ENCODE measurements at regions not wholly inside any gene's neighbourhood (a gene's known extent, or its start where the extent isn't known, plus 50 kb on each side); places are given as distances from the start of the nearest gene placed in this dataset.

- no peak overlapping the region; the same call in 1 of the 2 replicates for H4K8ac ChIP-seq (ENCODE audit: extremely low read depth, insufficient read depth, low read length)
- H3K27me3 ChIP-seq (replicated peaks in 1 of 4; ENCODE audit: control insufficient read depth in 3 of 4, extremely low read depth in 1 of 4, insufficient read depth in 3 of 4, low read length in 3 of 4), result no peaks in the 10 kb centered on the region; a peak in 1 of 7 replicates
- H2BK120ac ChIP-seq (replicated peaks; ENCODE audit: low read depth, low read length), result no peak overlapping the region
- H2AK5ac ChIP-seq (ENCODE audit: low read depth, low read length), result no peak overlapping the region
- no peak for FAIRE-seq
- H3K79me2 ChIP-seq (ENCODE audit: control insufficient read depth in 1 of 2, insufficient read depth in 2 of 2, low read length in 2 of 2), result no peaks in the 10 kb centered on the region
- no peaks in the 10 kb centered on the region for H4K20me1 ChIP-seq (replicated peaks in 1 of 2; ENCODE audit: control insufficient read depth in 1 of 2, insufficient read depth in 2 of 2, low read length in 2 of 2)
- H3K36me3 ChIP-seq (ENCODE audit: control insufficient read depth in 2 of 4, insufficient read depth in 4 of 4, low read length in 3 of 4), result no peaks in the 10 kb centered on the region
- H3K4me2 ChIP-seq (ENCODE audit: insufficient read depth in 1 of 2, low read depth in 2 of 2, low read length in 2 of 2), result no peak overlapping the region
- peaks cover 0 to 9% (median 7%) of the 10 kb centered on the region in 4 experiments; a peak in 6 of 7 replicates for H3K4me1 ChIP-seq (replicated peaks in 1 of 4; ENCODE audit: control insufficient read depth in 3 of 4, insufficient read depth in 4 of 4, low read length in 3 of 4)
- H2BK20ac ChIP-seq (ENCODE audit: low read length), result no peak overlapping the region
- H4K5ac ChIP-seq (ENCODE audit: insufficient read length, low read depth, low read length), result no peak overlapping the region
- H3K23me2 ChIP-seq (ENCODE audit: low read depth, low read length), result no peaks in the 10 kb centered on the region
- DNase-seq (ENCODE audit: low read depth in 1 of 2, low spot score in 2 of 2), result no peak
- no peak overlapping the region for H2BK5ac ChIP-seq (ENCODE audit: low read depth, low read length)
- H3K56ac ChIP-seq (replicated peaks; ENCODE audit: insufficient read length, low read depth, low read length), result no peak overlapping the region
- CTCF ChIA-PET (ENCODE audit: partially characterized antibody), result interaction anchor here (1.4 kb wide), 1 partner anchor 11 kb away, joined by 4 read pairs; no protein-coding TSS in a partner anchor
- H3K18ac ChIP-seq (ENCODE audit: extremely low read depth, low read length), result no peak overlapping the region
- no peak overlapping the region for H2BK12ac ChIP-seq (ENCODE audit: low read depth, low read length)
- WGBS, 2 experiments (ENCODE audit: extremely low coverage in 1 of 2, insufficient coverage in 1 of 2, insufficient read length in 1 of 2, insufficient replicate concordance in 2 of 2, low coverage in 1 of 2, low lambda C conversion rate in 2 of 2, missing lambda C conversion rate in 1 of 2), result 93% methylated on average over 16 of the region's 16 CpGs; no CpG with 5 or more reads in 1 of the 2 experiments
- POLR2A ChIA-PET (ENCODE audit: partially characterized antibody), result no interaction called here
- H4K91ac ChIP-seq (replicated peaks; ENCODE audit: insufficient read length, low read length), result no peak overlapping the region
- no peaks in the 10 kb centered on the region; a peak in 1 of 4 replicates for H3K9me3 ChIP-seq (ENCODE audit: insufficient read depth in 2 of 2, low read depth in 1 of 2, low read length in 1 of 2)
- H3K14ac ChIP-seq (ENCODE audit: insufficient read length), result no peak overlapping the region
- H3K79me1 ChIP-seq (ENCODE audit: low read depth, low read length), result no peaks in the 10 kb centered on the region
- H3K27ac ChIP-seq (ENCODE audit: low read depth, low read length), result no peak overlapping the region
- no peak overlapping the region for H2BK15ac ChIP-seq (ENCODE audit: low read length)
- no peak overlapping the region for H3K4me3 ChIP-seq (ENCODE audit: extremely low read depth in 1 of 4, insufficient read depth in 2 of 4, low read depth in 3 of 4, low read length in 4 of 4)
- no peak overlapping the region for H3K23ac ChIP-seq (ENCODE audit: insufficient read length)
- no peak overlapping the region for H2AFZ ChIP-seq (ENCODE audit: low read length)
- H3K4ac ChIP-seq (replicated peaks; ENCODE audit: insufficient read length, low read depth, low read length), result no peak overlapping the region
- no peak overlapping the region for H3K9ac ChIP-seq (replicated peaks in 1 of 4; ENCODE audit: extremely low read depth in 1 of 4, low read depth in 3 of 4, low read length in 3 of 4)
- no peak for TF ChIP-seq RXRA (IDR thresholded peaks at IDR 0.05; ENCODE audit: insufficient read depth, low read depth, low read length)
- no peak for TF ChIP-seq GABPA (IDR thresholded peaks at IDR 0.05; ENCODE audit: borderline replicate concordance, insufficient read depth, low read length)
- no peak for TF ChIP-seq EP300 (IDR thresholded peaks at IDR 0.05; ENCODE audit: borderline replicate concordance in 1 of 2, low read depth in 2 of 2, low read length in 2 of 2)
- TF ChIP-seq GTF2F1 (IDR thresholded peaks at IDR 0.05; ENCODE audit: borderline replicate concordance, low read depth, low read length), result no peak
- TF ChIP-seq CBX5 (IDR thresholded peaks at IDR 0.05; ENCODE audit: low read depth, low read length), result no peak
- no peak for TF ChIP-seq POU5F1 (IDR thresholded peaks at IDR 0.05; ENCODE audit: low read depth, low read length)
- TF ChIP-seq TAF7 (optimal IDR thresholded peaks at IDR 0.05; ENCODE audit: borderline replicate concordance, low read depth, low read length), result no peak
- no peak for TF ChIP-seq ZNF274 (IDR thresholded peaks at IDR 0.05; ENCODE audit: borderline replicate concordance, extremely low read depth, low read length)
- TF ChIP-seq NRF1 (IDR thresholded peaks at IDR 0.05; ENCODE audit: low read depth, low read length), result no peak
- TF ChIP-seq JUN (IDR thresholded peaks at IDR 0.05; ENCODE audit: low read depth, low read length), result no peak
- no peak for TF ChIP-seq ATF2 (IDR thresholded peaks at IDR 0.05; ENCODE audit: low read length)
Measured at GRCh38 chr20:59466107-59466815, 138.1 kb upstream of the PHACTR3 start.
